GM12873 (cell line): ENCODE measurements at regions not wholly inside any gene's neighbourhood (a gene's known extent, or its start where the extent isn't known, plus 50 kb on each side); places are given as distances from the start of the nearest gene placed in this dataset.

ENCODE experiments used
- CTCF ChIP-seq: IDR thresholded peaks from 2 replicates; pipeline ENCODE4 v1.5.1; 2012; ENCODE audit warnings: low read depth, mild to moderate bottlenecking, moderate library complexity, low read length, control low read depth; ENCODE audit not compliant: insufficient read depth; ENCODE audit errors: missing control alignments

- TF ChIP-seq CTCF, result peak; percentile 19
Observed at GRCh38 chr7:20267482-20267881, 50.3 kb upstream of the MACC1 start.

- no peak for TF ChIP-seq CTCF
Observed at GRCh38 chr7:20268824-20269223, 51.6 kb upstream of the MACC1 start.

- no peak for TF ChIP-seq CTCF
Observed at GRCh38 chr7:20269726-20270125, 52.5 kb upstream of the MACC1 start.

GRCh38 chr7:20270371-20270770 is 53.2 kb upstream of the MACC1 start:
- TF ChIP-seq CTCF, result no peak

GRCh38 chr7:20270867-20271266 is 53.7 kb upstream of the MACC1 start:
- TF ChIP-seq CTCF, result no peak

GRCh38 chr7:20275637-20276036 is 55.1 kb upstream of the ITGB8 start:
- no peak for TF ChIP-seq CTCF

- no peak for TF ChIP-seq CTCF
Observed at GRCh38 chr7:20276705-20277472, 53.8 kb upstream of the ITGB8 start.
